GM21526 (cell line): ENCODE measurements at regions not wholly inside any gene's neighbourhood (a gene's known extent, or its start where the extent isn't known, plus 50 kb on each side); places are given as distances from the start of the nearest gene placed in this dataset.

ENCODE experiments used
- ATAC-seq: cut with Tn5 transposase; IDR thresholded peaks from one replicate; pipeline ENCODE4 v1.9.1; 2021; ENCODE audit warnings: moderate library complexity; ENCODE audit not compliant: unreplicated experiment, low FRiP score

- no peak for ATAC-seq
Observed at GRCh38 chr15:95266451-95267061, 1035.2 kb downstream of the MCTP2 start.

DNA sequence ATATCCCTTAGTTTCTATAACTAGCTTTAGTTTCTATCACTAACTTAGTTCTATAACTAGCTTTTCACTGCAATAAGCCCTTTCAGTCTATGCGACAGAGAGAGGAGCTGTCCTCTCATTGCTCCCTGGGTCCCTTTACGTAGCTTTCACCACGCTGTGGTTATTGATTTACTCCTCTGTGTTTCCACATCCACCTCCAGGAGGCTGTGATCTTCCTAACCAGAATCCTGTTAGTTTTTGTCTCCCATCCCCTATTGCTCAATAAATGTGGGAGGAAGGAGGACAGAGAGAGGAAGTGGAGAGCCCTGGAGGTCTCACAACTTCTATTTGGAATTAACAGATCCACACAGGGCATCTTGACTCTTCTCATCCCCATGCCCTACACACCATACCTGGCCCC is 1036.1 kb downstream of the MCTP2 start:
- no peak for ATAC-seq

GRCh38 chr15:95269242-95270183 is 1038.2 kb downstream of the MCTP2 start:
- no peak for ATAC-seq

DNA sequence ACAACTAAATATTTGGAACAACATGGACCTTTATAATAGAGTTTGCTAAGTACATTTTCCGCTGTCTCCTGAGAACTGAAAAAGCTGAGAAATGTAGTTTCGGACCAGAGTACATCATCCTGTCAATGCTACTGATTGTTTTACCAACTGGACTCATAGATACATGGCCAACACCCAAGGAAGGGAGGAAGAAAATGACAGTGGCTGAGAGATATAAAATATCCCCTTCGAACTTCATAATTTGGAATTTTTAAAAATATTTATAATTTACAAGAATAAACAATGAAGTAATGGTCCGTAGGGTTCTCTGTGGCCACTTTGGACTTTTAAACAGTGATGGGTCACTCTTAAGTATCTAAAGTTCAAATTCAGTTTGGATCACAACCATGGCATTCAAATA is 1042.7 kb downstream of the MCTP2 start:
- ATAC-seq = no peak

DNA sequence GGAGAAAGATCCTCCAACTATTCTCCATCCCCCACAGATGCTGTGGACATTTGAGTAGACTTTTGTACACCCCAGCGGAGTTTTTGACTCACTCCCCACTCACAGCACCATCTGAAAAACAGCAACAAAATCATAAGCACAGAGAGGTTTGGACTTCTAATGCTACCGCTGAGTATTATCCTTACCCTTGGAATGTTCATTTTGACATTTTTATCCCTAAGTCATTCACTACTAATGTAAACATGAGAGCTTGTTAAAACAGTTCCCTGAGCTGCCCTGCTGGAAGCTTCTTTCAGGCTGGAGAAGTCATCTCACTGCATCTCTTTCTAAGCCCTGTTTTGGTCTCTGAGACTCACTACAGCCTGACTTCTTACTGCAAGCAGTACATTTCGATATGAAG is 1045.9 kb downstream of the MCTP2 start:
- no peak for ATAC-seq

DNA sequence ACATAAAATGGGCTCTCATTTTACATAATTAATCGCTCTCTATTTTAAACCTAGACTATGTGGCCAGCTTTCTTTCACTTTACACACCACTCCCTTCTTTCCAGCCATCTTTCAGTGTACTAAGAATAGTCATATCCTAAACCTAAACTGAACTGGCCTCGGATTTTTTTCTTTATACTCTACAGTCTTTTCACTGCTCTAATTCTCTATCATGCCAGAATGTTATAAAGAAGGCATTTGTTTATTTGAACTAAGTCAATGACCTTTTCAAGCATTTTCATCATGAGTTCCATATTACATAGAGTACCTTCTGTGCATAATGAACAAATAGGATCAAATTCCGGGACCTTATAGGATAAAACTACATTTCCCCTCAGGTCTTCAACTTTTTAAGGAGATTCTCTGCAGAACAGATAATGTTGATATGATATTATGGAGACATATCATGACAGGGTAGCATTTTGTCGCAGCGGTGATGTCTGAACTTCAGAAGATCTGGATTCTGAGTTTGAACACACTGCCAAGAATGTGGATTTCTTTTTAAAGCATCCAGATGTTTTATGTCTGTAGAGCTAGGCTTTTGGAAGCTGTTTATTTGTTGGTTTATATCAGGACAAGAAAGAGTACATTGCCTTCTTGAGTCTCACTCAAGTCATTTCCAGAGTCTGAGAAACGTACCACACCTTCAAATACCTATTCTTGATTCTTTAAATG is 1047.3 kb downstream of the MCTP2 start:
- ATAC-seq = no peak

DNA sequence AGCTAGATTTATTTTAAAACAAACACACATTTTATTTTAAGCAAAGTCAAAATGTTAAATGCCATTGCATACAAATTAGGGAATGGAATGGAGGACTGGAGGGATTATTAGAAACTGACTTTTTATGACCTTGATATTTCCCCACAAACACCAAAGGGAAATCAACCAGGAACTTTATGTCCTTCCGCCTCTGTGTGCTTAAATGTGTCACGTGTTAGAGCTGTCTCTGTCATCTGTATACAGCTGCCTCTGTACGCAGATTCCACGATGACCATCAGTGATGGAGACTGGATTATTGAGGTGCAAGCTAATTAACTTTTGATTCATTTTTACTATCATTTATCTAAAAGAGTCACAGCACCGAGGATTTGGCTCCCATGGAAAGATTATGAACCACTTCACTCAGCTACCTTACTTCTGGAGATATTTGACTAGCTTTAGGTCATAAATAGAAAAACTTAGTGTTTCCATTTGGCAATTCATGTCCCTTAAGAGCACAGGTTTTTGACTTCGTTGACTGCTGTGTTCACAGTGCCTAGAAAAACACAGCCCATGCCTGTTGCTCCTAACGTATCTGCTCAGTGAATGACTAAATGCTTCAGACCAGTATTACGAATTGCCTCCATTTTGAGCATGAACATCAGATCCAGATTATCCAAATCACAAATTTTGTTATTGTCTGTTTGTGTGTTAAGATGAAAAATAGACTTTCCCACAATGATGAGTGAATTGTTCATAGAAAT is 1048.1 kb downstream of the MCTP2 start:
- no peak for ATAC-seq

GRCh38 chr15:95280711-95281110 is 1049.3 kb downstream of the MCTP2 start:
- no peak for ATAC-seq

DNA sequence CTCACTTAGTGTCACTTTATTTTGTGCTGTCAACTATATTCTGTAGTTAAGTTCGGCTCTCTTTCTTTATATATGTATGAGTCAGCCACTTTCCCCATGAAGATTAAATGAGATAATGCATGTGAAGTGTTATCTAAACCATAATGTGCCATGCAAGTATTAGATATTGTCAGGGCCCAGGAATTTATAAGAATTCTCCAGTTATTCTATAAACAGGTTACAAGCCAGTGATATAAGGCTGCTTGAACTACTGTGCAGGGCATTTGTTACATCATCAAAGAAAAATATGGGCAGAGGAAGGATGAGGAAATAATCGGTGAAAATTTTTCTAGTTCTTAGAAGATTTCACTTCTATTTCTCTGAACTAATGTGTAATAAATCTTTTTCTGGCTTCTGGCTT is 1049.0 kb upstream of the NR2F2 start:
- ATAC-seq = no peak

DNA sequence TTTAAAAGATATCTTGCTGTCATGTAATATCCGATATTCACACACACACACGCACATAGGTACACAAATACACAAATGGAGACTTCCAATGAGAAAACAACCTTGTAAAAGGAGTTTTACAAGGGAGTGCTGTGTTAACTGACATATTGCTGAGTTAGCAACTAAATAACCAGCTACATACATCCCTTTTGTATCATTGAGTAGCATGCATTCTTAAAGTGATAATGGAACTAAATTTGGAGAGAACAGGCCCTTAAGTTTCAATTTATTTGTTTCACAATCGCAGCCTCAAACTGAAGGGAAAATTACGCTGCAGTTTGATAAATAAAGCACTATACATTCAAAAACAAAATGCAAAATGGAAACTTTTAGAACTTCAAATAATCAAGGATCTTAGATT is 1046.0 kb upstream of the NR2F2 start:
- ATAC-seq = no peak

DNA sequence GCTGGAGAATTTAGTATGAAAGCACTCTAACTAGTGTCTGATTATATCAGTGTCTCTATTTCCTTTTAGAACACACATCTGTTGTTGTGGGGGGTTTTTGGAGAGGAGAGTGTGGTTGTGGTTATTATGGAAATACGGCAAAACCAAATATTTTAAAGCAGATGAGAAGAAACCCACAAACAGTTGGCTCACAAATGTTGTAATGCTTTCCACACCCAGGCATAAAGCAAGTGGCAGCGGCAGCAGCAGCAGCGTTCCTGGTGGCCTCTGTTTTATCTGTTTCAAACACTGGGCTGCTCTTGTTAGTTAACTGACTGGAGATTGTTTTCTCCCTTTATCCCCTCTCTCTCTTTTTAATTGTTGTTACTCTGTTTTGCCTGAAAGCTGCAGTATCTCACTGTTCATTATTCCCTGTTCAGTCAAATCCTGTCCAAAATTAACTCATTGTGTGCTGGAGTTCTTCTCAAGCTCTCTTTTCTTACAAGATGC is 1045.5 kb upstream of the NR2F2 start:
- ATAC-seq = no peak

DNA sequence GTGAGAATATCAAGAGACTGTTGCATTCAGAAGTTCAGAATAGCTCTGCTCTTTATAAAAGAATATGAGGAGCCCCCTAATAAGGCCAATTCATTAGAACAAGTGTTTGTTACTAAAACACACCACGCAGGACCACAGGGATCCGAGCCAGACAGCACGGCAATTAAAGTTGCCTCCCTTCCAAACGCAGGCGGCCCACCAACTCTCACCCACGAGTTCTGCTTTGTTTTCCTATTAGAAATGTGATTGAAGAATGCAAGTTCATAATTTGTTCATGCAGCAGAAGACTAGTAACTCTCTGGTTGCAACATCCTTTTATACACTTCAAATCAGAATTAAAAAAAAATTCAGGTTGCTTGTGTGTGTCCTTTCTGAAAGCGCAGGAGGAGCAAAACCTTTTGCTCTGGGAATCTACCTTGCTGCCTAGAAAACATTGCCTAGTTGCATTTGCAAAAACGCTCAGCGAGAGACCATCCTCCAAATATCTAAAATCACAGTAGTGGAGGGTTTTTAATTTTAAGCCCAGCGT is 1044.1 kb upstream of the NR2F2 start:
- ATAC-seq = no peak

DNA sequence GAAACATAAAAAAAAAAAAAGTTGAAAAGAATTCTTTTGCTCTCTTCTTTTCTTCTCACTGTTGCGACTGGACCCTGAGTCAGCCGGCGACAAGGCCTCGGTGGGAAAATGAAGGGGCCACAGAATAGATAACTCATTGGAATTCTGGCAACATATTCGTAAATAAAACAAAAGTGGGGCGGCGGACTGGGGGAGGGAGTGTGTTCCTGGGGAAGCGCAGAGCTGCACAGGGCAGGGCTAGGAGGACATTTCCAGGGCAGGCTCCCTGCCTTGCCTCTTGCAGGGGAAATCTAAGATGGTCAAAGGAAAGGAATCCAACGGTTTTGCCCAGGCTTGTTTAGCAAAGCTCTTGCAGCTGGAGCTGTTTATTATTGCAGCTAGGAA is 1042.8 kb upstream of the NR2F2 start:
- no peak for ATAC-seq

DNA sequence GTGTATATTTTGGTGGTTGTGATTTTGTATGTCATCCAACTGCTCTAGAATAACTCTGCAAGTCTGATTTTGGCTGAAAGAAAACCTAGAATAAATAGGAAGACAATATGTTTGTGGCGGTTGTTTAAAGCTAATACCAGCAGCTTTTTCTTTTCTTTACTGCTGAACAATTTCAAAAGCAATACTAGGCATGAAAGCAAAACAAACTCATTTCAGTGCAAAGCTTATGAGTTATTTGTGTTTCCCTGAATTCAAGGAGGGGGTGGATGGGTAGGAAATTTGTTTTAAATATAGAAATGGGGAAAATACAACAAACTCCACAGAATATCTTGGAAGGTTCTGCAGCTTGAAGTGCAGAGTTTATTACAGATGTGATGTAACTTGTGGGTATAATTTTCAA is 1041.9 kb upstream of the NR2F2 start:
- ATAC-seq = no peak

DNA sequence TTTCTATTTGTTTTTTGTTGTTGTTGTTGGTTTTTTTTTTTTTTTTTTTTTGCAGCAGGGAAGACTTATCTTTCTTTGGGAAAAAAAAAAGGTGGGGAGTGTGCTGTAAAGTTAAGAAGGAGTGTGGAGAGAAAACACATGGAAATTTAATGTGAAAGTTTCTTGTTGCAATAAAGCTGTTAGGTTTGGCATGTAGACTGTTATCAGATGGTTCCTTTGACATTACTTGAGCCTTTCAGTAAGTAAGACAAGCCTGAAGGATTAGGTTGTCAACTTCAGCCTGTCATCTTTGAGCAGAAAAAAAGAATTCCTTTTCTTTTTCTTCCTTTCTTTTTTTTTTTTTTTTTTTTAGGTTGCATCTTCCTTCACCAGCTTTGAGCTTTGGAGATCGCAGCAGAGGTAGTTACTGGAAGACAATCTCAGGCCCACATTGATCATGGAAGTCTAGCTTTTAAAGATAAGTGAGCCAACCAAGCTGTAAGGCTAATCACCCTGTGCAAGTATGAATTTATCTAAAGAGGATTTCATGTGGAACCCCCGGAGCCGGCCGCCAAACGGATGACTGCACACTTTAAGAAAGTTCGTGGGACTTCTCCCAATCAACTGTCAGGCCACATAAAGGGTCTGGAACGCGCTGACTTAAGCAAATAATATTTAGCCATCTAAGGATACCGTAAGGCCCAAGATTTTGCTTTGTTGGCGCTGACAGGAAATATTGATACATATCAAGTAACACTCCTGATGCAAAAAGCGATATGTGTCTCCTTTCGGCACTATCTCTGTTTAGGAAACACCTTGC is 1040.1 kb upstream of the NR2F2 start:
- no peak for ATAC-seq

- ATAC-seq = no peak
Observed at GRCh38 chr15:95291898-95292472, 1038.5 kb upstream of the NR2F2 start.

DNA sequence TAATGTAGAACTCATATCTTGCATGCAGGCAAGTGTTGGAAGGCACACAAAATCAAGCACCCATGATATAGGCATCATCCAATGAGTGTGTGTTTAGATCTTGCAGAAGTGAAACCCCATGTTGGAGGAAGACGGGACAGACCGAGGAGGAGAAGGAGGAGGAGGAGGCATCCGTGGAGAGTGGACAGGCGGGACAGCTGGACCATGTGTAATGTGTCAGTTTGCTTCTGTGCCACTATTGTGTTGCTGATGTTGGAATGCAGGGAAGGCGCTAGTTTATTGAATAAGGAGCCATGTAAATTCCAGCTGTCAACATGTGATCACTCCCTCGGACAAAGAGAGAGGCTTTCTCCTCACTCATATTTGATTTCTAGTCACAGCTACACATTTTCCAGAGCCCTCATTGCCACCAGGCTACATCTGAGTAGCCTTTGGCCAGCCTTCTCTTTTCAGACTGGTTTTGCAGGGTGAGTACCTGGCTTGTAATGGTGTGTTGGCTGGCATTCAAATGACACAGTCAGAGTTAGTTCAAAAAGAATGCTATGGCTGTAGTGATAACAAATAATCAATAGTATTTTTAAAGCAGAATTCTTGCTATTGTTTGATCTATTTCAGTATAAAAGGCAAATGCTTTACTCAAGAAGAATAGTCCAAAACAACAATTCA is 1037.6 kb upstream of the NR2F2 start:
- no peak for ATAC-seq

DNA sequence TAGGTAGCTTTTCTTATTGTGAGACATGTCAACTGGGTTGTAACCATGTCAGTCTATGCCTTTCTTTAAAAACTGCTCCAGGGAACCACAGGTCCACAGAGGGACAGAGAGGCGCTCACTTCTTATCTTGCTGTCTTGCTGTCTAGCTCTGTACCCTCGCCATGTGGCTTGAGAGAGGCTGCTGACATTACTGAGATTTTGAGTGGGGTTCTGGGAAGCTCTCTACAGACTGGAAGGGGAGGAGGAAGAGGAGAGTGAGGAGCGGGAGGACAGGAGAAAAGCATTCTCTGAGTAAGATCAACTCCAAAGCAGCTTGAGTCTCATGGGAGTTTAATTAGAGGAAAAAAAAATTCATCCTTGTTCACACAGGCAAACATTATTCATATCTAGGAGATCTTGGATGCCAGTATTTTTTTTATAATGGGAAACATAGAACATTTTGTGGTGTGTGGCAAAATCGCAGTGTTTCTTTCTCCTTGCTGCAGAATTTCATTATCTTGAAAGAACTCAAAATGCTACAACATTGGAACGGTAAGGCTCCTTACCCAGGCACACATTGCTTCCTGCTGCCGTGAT is 1037.0 kb upstream of the NR2F2 start:
- no peak for ATAC-seq
